Lower leg skin (tissue), 4 donors: ENCODE measurements at regions not wholly inside any gene's neighbourhood (a gene's known extent, or its start where the extent isn't known, plus 50 kb on each side); places are given as distances from the start of the nearest gene placed in this dataset.
"Not testable (repeated sequence)": the region's sequence is repeated elsewhere in the genome, so short reads cannot be mapped to it uniquely, and the experiment has no call there.

ENCODE experiments used
- DNase-seq, 2 donors: peaks; one replicate each; pipeline ENCODE4 v3.0.0-alpha.2; 2019; ENCODE audit warnings: low spot score in 2 of 2
- H3K4me3 ChIP-seq: fragments of 200-600 bp; sonication (generic); 2 replicates; pipeline ENCODE4 v1.5.1; 2017; ENCODE audit warnings: mild to moderate bottlenecking, low read depth; ENCODE audit not compliant: poor library complexity, severe bottlenecking
- POLR2A ChIP-seq, 2 donors: fragments of 450-650 bp; IDR thresholded peaks; one replicate each; pipeline ENCODE4 v1.6.1; 2016 to 2017; ENCODE audit warnings: antibody characterized with exemption in 2 of 2, mild to moderate bottlenecking in 1 of 2, moderate library complexity in 1 of 2
- WGBS, 2 donors: methylation state at CpG; one replicate each; pipeline ENCODE4 v1.1.5; 2018; 5-methylcytosine and 5-hydroxymethylcytosine counted together
- intact Hi-C: fragments of 100-400 bp; cut with DNase I; formaldehyde crosslinking; loops from one replicate; pipeline ENCODE4 v1.15.0; 2023; ENCODE audit warnings: low total_unique reads
- TF ChIP-seq, protein P1 (sequence below), 3 donors: fragments of 450-650 bp; IDR thresholded peaks; one replicate each; pipeline ENCODE4 v1.5.1; 2016; ENCODE audit warnings: antibody characterized with exemption in 3 of 3, mild to moderate bottlenecking in 3 of 3, moderate library complexity in 2 of 3

DNA sequence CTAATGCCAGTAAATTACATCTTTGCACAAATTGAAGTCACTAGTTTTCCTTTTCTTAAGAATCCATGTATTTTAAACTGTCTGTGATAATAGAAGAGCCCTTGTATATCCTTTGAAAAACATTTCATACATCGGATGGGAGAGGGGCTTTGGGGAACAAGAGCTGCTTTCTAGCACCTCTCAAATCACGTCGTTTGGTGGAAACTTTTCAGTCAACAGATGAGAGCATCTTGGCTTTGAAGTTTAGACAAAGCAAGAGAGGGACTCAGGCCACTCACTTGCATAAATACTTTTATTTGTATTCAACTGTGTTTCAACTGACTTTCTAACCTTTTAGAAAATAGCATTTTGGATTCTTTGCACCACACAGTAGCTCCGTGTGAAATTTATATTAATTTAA, 502.3 kb upstream of the IMPG1 start:
- no peak overlapping the region for H3K4me3 ChIP-seq
- whole genome bisulfite sequencing, 2 donors = 30 to 33% methylated on average over 4 of the region's 4 CpGs
- no peak for DNase-seq
- intact Hi-C loops = no loop called here
- TF ChIP-seq, protein P1, sequence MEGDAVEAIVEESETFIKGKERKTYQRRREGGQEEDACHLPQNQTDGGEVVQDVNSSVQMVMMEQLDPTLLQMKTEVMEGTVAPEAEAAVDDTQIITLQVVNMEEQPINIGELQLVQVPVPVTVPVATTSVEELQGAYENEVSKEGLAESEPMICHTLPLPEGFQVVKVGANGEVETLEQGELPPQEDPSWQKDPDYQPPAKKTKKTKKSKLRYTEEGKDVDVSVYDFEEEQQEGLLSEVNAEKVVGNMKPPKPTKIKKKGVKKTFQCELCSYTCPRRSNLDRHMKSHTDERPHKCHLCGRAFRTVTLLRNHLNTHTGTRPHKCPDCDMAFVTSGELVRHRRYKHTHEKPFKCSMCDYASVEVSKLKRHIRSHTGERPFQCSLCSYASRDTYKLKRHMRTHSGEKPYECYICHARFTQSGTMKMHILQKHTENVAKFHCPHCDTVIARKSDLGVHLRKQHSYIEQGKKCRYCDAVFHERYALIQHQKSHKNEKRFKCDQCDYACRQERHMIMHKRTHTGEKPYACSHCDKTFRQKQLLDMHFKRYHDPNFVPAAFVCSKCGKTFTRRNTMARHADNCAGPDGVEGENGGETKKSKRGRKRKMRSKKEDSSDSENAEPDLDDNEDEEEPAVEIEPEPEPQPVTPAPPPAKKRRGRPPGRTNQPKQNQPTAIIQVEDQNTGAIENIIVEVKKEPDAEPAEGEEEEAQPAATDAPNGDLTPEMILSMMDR (IDR thresholded peaks at IDR 0.05) = no peak

GRCh38 chr6:76565932-76566331, 493.5 kb upstream of the IMPG1 start:
- DNase-seq = no peak
- no peak overlapping the region for H3K4me3 ChIP-seq
- intact Hi-C loops = no loop called here
- TF ChIP-seq, protein P1 (IDR thresholded peaks at IDR 0.05) = no peak
- TF ChIP-seq POLR2A (IDR thresholded peaks at IDR 0.05) = no peak

DNA sequence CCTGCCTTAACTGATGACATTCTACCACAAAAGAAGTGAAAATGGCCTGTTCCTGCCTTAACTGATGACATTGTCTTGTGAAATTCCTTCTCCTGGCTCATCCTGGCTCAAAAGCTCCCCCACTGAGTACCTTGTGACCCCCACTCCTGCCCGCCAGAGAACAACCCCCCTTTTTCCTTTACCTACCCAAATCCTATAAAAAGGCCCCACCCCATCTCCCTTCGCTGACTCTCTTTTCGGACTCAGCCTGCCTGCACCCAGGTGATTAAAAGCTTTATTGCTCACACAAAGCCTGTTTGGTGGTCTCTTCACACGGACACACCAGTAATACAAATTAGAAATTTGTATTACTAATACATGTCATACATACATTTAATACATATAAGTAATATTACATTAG, 489.9 kb upstream of the IMPG1 start:
- H3K4me3 ChIP-seq, intact Hi-C loops, DNase-seq: not testable (repeated sequence)
- 74 to 75% methylated on average over 4 of the region's 4 CpGs for WGBS, 2 donors

DNA sequence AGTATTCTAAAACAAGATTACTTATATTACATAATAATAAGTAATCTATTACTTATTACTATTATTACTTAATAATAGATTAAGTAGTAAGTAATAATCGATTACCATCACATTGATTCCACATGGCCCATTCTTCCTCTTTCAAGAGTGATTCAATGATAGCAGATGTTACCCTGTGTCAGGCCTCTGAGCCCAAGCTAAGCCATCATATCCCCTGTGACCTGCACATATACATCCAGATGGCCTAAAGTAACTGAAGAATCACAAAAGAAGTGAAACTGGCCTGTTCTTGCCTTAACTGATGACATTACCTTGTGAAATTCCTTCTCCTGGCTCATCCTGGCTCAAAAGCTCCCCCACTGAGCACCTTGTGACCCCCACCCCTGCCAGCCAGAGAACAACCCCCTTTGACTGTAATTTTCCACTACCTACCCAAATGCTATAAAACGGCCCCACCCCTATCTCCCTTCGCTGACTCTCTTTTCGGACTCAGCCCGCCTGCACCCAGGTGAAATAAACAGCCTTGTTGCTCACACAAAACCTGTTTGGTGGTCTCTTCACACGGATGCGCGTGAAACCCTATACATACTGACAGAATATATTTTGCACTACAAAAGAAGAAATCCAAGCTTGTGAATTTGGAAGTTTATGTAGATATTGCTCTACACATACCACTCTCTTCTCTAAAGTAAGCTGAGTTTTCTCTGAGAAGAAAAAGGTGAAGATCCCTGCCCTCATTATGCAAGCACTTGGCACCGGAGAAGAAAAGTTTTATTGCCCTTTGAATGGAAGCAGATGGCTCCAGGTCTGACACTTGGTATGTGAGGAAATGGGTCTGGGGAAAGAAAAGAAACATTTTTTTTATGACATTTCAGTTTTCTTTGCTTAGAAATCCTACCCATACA, 488.6 kb upstream of the IMPG1 start:
- intact Hi-C loops, H3K4me3 ChIP-seq, DNase-seq: not testable (repeated sequence)
- WGBS, 2 donors = 49 to 57% methylated on average over 9 of the region's 9 CpGs

GRCh38 chr6:76553256-76553655, 480.8 kb upstream of the IMPG1 start:
- no peak overlapping the region for H3K4me3 ChIP-seq
- TF ChIP-seq, protein P1 (IDR thresholded peaks at IDR 0.05) = no peak
- no peak for TF ChIP-seq POLR2A (IDR thresholded peaks at IDR 0.05)
- no peak for DNase-seq
- intact Hi-C loops = no loop called here

DNA sequence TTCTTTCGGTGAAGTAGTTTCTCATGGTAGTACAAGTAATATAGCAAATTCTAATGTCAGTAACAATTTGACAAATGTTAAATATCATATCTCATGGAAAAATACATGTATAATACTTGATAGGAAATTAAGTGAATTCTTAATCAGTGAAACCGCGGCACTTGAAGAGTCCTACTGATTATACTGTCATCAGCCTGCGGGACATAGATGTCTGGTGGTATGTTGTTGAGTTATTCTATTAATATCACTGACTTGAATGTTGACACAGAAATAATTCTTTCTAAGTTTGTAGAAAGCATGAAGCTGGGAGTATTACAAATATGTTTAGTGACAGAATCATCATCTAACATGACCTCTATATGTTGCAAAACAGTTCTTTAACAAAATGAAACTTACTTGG, 479.8 kb upstream of the IMPG1 start:
- TF ChIP-seq POLR2A (IDR thresholded peaks at IDR 0.05) = no peak
- TF ChIP-seq, protein P1 (IDR thresholded peaks at IDR 0.05) = no peak
- WGBS, 2 donors = 69 to 92% methylated on average over 4 of the region's 4 CpGs
- DNase-seq = no peak
- intact Hi-C loops = no loop called here
- H3K4me3 ChIP-seq = no peak overlapping the region

DNA sequence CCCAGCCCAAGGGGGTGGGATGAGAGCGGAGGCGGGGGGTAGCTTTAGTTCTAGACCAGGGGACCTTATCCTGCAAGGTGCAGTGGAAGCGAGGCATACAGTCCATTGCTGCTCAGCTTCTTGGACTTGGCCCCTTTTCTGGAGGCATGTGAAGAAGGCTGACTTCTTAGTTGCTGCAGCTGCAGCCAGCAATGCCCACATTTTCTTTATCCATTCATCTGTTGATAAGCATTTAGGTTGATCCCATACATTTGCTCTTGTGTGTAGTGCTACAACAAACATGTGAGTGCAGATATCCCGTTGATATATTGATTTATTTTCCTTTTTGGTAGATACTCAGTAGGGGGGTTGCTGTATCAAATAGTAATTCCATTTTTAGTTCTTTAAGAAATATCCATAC, 461.2 kb upstream of the IMPG1 start:
- DNase-seq = no peak
- H3K4me3 ChIP-seq = no peak overlapping the region
- 86 to 94% methylated on average over 4 of the region's 4 CpGs for WGBS, 2 donors
- no peak for TF ChIP-seq POLR2A (IDR thresholded peaks at IDR 0.05)
- TF ChIP-seq, protein P1 (IDR thresholded peaks at IDR 0.05) = no peak
- intact Hi-C loops = no loop called here
